ENCODE measurements at regions not wholly inside any gene's neighbourhood (a gene's known extent, or its start where the extent isn't known, plus 50 kb on each side); places are given as distances from the start of the nearest gene placed in this dataset.
"Not testable (repeated sequence)": the region's sequence is repeated elsewhere in the genome, so short reads cannot be mapped to it uniquely, and the experiment has no call there.

- not testable (repeated sequence) for FAIRE-seq; DNase-seq (ENCODE audit: low spot score)
These were observed 51.5 kb upstream of the CDC42EP3 start for GRCh38 chr2:37722971-37723370.

DNA sequence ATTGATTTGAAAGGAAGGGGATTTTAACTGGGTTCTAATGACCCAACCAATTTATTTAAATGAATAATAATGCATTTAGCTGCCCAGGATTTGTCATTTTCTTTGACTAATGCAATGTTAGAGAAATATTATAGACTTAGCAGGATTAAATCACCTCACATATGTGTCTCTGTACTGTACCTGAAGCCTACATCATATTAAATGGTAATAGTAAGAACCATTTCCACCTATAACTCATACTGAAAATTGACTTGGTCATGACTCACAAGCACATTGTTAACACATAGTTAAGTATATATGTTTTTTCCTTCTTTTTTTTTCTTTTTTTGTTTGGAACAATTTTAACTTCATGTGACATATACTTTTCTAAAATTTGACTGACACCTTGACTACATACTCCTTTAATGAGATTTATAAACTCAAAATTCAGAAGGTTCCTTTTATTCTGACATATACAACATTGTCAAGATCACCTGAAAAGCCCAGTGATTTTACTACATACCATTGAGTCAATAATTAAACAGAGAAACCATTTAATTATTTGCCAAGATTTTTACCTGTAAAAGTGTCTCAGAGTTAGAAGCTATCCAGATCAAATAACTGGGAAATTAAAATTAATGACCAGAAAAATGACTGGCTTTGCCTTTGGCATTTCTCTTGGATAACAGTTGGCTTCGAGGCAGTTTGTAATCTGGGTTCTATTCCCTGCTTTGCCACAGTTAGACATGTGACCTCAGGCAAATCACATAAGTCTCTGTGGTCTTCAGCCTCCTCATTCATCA is 58.8 kb upstream of the CDC42EP3 start:
- FAIRE-seq (peak; percentile 86), DNase-seq (ENCODE audit: low spot score) (peak; percentile 10)

DNA sequence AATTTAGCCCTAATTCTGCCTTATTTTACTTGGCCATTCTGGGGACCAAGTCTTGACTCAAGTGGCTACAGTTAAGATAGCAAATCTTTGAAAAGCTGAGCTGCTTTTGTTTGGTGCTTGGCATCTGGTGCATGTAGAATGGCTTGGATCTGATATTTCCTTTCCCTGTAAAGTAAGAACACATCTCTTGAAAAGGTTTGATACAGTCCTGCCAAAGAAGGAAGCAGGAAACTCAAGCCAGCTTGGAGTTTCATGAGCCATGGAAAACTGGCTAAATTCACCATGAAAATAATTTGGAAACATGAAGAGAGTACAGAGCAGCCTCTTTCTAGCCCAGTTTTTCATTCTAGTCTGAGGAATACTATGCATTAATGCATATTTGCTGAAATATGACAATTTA is 61.0 kb upstream of the CDC42EP3 start:
- not testable (repeated sequence) for DNase-seq (ENCODE audit: low spot score); FAIRE-seq

DNA sequence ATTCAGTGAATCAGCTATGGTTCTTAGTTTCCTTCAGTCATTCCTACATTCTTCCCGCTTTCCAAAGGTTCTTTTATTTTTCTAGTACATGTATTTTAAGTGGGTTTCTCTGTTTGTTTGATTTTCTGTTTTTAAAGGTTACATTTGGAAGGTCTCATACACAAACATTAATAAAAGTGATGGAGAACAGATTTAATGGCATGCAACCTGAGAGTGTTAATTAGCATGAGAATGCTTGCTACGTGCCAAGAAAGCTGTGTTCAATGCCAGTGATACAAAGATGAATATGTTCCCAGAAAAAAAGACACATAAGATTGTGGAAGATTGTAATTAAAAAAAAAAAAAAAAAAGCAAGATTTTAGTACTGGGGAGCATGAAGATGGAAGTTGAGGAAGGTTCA is 61.8 kb upstream of the CDC42EP3 start:
- no peak for DNase-seq (ENCODE audit: low spot score)
- FAIRE-seq = no peak

- not testable (repeated sequence) for FAIRE-seq; DNase-seq (ENCODE audit: low spot score)
These were observed 62.5 kb upstream of the CDC42EP3 start for GRCh38 chr2:37733955-37734354.

DNA sequence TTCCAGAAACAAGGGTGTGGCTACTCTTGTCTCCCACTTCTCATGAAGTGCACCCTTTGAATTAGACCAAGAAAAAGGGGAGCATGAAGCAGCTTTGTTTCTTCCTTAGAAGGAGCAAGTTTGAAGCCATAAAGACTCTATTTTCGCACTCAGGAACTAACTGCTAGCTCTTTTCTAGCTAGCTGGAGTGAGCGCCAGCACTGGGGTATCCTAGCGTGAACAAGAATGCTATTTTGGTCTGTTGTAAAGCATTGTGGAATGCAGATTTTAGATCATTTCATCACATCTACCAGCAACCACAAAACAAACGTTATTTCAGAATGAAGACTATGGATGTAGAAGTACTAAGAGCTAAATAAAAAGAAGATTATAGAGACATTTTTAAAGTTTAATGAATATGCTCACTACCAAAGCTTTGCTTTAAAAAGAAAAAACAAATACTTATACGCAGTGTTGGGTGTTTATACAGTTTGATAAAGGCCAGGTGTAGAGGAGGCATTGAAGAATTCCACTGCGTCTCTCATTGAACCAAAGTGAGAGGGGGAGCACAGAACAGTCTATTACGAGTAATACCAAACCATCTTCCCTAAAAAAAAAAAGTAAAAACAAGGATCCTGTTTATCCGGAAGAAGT is 63.6 kb upstream of the CDC42EP3 start:
- peak; percentile 94 for FAIRE-seq

DNA sequence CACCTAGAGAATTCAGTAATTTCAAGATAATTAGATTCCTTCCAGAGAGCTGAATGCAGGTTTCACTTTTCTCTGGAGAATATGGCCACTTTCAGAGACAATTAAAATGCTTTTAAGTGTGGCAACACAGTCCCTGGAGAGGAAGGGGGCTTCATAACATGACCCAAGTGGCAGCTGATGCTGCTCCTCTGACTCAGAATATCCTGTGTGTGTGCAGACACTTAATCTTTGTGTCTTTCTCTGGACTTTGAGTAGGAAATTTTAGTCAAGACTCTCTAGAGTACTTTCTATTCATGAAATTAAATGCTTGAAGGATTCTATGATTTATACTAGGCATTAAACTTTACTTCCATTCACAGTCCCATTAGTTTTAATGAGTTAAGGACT is 64.1 kb upstream of the CDC42EP3 start:
- not testable (repeated sequence) for FAIRE-seq
- peak; percentile 36 for DNase-seq (ENCODE audit: low spot score)

More for the DNA sequence above, 63.6 kb upstream of the CDC42EP3 start:
- peak; percentile 70 for DNase-seq (ENCODE audit: low spot score)

DNA sequence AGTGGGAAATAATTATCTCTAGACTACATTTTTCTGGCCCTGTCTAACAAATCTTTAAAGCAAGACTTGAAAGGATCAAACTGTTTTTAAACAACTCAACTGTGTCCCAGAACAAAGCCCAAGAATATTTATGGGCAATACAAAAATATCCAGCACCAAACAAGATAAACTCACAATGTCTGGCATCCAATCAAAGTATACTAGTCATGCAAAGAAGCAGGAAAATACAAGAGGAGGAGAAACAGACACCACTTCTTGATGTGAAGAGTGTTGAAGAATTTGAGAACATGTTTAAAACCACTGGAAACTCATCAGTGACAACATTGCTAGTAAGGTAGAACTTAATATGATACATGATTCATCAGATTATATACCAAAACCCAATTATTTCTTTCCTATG is 66.1 kb upstream of the CDC42EP3 start:
- DNase-seq (ENCODE audit: low spot score) (no peak), FAIRE-seq (no peak)

DNA sequence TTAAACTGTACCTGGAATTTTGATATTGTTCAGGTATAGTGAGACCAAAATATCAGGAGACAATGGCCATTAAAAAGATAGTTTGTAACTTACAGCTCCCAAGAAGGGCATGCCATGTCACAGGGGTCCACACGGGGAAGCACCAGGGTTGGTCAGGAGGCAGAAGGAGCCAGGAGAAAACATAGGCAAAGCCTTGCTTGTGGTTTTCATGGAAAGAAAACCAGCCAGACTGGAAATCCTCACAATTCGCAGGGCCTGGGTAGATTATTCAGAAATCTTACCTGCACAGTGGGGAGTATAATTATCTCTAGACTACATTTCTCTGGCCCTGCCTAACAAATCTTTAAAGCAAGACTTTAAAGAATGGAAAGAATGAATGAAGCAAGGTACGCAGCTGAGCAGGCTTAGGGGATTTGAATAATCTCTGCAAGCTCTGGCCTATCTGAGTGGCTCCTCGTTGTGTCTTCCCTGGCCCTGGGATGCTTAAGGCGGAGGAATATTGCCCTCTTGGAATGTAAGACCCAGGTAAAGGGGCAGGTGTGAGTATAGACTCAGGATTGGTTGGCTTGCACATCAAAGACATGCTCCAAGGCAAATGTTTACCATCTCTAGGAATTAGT is 66.9 kb upstream of the CDC42EP3 start:
- FAIRE-seq (no peak), DNase-seq (ENCODE audit: low spot score) (no peak)

DNA sequence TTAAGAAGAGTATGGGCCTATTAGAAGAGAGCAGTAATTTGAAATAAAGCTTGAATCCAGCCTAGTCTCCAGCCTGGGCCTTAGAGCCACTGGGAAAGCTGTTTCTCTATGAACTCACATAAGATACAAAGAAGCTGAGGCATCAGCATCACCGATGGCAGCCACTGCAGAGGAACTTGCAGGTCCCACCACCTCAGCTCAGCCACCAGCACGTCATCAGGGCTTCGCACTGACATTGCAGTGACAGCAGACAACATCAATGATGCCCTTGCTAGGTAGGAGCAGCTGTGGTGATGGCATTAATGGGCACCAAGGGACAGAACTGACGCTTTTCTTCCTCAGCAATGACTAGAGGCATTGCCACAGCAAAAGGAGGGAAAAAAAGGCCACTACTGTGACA is 67.7 kb upstream of the CDC42EP3 start:
- DNase-seq (ENCODE audit: low spot score) (no peak), FAIRE-seq (no peak)

DNA sequence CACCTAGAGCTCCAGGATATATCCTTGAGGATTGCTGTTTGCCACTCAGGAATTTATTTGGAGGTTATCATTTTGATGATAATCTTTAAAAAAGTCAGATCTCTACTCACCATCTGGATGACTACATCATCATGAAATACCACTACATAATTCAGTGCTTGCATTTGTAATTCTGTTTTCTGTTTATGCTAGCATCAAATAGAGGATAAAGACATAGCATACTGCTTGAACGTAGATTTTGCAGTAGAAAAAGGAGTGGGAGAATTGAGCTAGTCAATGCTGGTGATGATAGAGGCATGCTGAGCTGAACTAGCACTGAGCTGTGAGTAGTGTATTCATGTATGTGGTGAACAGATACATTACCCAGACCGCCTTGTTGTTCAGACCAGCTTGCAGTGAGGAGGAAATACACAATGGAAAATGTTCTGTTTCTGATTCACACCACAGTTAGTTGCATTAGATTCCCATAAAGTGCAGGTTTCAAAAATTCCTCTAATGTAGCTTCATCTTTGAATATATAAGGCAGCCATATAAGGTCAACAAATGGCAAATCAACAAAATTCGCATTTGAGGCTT is 68.8 kb upstream of the CDC42EP3 start:
- no peak for FAIRE-seq
- no peak for DNase-seq (ENCODE audit: low spot score)

GRCh38 chr2:37742286-37742685 is 70.8 kb upstream of the CDC42EP3 start:
- DNase-seq (ENCODE audit: low spot score) (no peak), FAIRE-seq (no peak)

GRCh38 chr2:37744010-37744409 is 72.6 kb upstream of the CDC42EP3 start:
- FAIRE-seq (no peak), DNase-seq (ENCODE audit: low spot score) (no peak)

DNA sequence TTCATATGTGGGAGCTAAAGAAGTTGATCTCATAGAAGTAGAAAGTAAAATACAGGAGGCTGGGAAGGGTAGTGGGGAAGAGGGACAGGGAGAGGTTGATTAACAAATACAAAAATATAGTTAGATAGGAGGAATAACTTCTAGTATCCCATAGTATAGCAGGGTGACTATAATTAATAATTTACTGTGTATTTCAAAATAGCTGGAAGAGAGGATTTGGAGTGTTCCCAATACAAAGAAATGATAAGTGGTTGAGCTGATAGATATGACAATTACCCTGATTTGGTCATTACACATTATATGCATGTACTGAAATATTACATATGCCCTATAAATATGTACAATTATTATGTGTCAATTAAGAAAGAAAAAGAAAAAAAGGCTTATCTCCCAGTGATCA is 73.5 kb upstream of the CDC42EP3 start:
- not testable (repeated sequence) for DNase-seq (ENCODE audit: low spot score); FAIRE-seq

DNA sequence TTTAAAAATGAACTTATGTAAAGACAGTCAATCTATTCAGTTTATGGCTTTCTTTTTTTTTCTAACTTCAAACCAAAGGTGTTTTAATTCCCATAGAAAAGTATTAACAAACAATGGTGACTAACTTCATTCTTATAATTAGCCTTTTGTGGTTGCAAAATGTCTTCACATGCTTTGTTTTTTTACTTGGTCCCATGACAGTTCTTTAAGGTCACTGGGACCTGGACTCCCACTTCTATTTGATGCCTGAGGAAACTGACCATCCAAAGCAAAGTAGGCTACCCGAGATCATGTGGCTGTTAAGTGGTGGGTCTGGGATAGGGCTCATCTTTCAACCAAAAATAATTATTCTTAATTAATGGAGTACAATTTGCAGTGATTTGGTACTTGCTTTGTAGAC is 74.6 kb upstream of the CDC42EP3 start:
- not testable (repeated sequence) for FAIRE-seq; DNase-seq (ENCODE audit: low spot score)

GRCh38 chr2:37746883-37747282 is 75.4 kb upstream of the CDC42EP3 start:
- no peak for FAIRE-seq
- no peak for DNase-seq (ENCODE audit: low spot score)

- DNase-seq (ENCODE audit: low spot score) = no peak
- FAIRE-seq = no peak
These were observed 77.1 kb upstream of the CDC42EP3 start for GRCh38 chr2:37748541-37748940.

- DNase-seq (ENCODE audit: low spot score) = not testable (repeated sequence)
These were observed 78.8 kb upstream of the CDC42EP3 start for GRCh38 chr2:37750286-37750685.

GRCh38 chr2:37752766-37753165 is 81.3 kb upstream of the CDC42EP3 start:
- FAIRE-seq (no peak), DNase-seq (ENCODE audit: low spot score) (no peak)

More at GRCh38 chr2:37750286-37750685, 78.8 kb upstream of the CDC42EP3 start:
- FAIRE-seq = not testable (repeated sequence)

DNA sequence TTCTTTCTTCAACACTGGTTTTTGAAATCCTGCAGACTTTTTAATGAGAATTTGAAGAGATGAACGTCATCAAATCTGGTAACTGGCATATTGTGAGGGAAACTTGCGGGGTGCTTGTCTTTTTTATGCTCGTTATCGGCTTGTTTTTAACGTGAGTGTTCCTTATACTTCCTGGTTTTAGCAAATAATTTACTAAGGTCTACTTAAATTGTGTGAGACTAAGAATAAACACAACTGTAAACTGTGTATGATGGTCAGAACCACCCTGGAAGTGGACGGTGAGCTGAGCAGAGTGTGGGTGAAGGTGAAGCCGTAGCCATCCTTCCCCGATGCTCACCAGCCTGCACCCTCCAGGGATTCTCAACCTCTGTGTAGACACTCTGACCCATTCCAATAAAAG is 82.3 kb upstream of the CDC42EP3 start:
- no peak for FAIRE-seq
- no peak for DNase-seq (ENCODE audit: low spot score)

DNA sequence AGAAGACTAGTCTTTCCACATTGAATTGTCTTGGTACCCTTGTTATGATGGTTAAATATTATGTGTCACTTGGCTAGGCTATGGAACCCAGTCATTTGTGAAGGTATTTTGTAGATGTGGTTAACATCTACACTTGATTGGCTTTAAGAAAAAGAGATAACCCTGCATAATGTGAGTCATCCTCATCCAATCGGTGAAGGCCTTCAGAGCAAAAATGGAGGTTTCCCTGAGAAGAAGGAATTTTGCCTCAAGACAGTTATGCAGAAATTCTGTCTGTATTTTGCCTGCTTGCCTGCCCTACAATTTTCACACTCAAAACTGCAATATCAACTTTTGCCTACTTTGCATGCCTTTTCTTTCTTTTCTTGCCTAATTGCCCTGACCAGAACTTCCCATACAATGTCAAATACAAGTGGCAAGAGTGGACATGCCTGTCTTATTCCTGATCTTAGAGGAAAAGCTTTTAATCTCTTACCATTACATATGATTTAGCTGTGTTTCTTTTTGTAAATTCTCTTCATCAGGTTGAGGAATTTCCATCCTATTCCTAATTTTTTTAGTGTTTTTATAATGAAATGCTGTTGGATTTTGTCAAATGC is 84.6 kb upstream of the CDC42EP3 start:
- FAIRE-seq (peak; percentile 99), DNase-seq (ENCODE audit: low spot score) (peak; percentile 87)
